ENCODE measurements at regions not wholly inside any gene's neighbourhood (a gene's known extent, or its start where the extent isn't known, plus 50 kb on each side); places are given as distances from the start of the nearest gene placed in this dataset.

GRCh38 chr4:108512615-108513505 is 107.5 kb upstream of the RPL34 start:
- peak overlapping the region; percentile 35 for H3K4me3 ChIP-seq (ENCODE audit: low read length)
- DNase-seq (ENCODE audit: low read depth), result peak; percentile 27
- peak; percentile 68 for TF ChIP-seq CTCF (conservative IDR thresholded peaks at IDR 0.05; ENCODE audit: low read depth, low read length)

- H3K4me3 ChIP-seq (ENCODE audit: low read length), result no peak overlapping the region
- DNase-seq (ENCODE audit: low read depth), result no peak
- TF ChIP-seq CTCF (conservative IDR thresholded peaks at IDR 0.05; ENCODE audit: low read depth, low read length), result no peak
Measured at GRCh38 chr4:108511618-108512017, 108.8 kb upstream of the RPL34 start.

- no peak for DNase-seq (ENCODE audit: low read depth)
- no peak overlapping the region for H3K4me3 ChIP-seq (ENCODE audit: low read length)
- TF ChIP-seq CTCF (conservative IDR thresholded peaks at IDR 0.05; ENCODE audit: low read depth, low read length), result no peak
Measured at GRCh38 chr4:108502356-108502755, 118.0 kb upstream of the RPL34 start.

GRCh38 chr4:108498925-108499324 is 121.5 kb upstream of the RPL34 start:
- DNase-seq (ENCODE audit: low read depth), result no peak
- TF ChIP-seq CTCF (conservative IDR thresholded peaks at IDR 0.05; ENCODE audit: low read depth, low read length), result no peak
- H3K4me3 ChIP-seq (ENCODE audit: low read length), result no peak overlapping the region

- no peak for DNase-seq (ENCODE audit: low read depth)
- H3K4me3 ChIP-seq (ENCODE audit: low read length), result no peak overlapping the region
- TF ChIP-seq CTCF (conservative IDR thresholded peaks at IDR 0.05; ENCODE audit: low read depth, low read length), result no peak
Measured at GRCh38 chr4:108493596-108493931, 126.8 kb upstream of the RPL34 start.

- no peak for DNase-seq (ENCODE audit: low read depth)
- TF ChIP-seq CTCF (conservative IDR thresholded peaks at IDR 0.05; ENCODE audit: low read depth, low read length), result peak; percentile 61
- no peak overlapping the region for H3K4me3 ChIP-seq (ENCODE audit: low read length)
Measured at GRCh38 chr4:108492816-108493595, 127.4 kb upstream of the RPL34 start.
